ENCODE measurements at regions not wholly inside any gene's neighbourhood (a gene's known extent, or its start where the extent isn't known, plus 50 kb on each side); places are given as distances from the start of the nearest gene placed in this dataset.

GRCh38 chr9:23215688-23216087 is 610.4 kb downstream of the ELAVL2 start:
- DNase-seq = no peak
- Histone ChIP-seq H3K4me3 (ENCODE audit: low read length) (no peak overlapping the region), H3K27ac (ENCODE audit: low read length) (no peak overlapping the region), H3K27me3 (ENCODE audit: control insufficient read depth, insufficient read depth, low read length) (no peaks in the 10 kb centered on the region), H3K36me3 (ENCODE audit: control insufficient read depth, insufficient read depth, low read length) (no peaks in the 10 kb centered on the region), H3K9me3 (ENCODE audit: control insufficient read depth, low read depth, low read length) (no peaks in the 10 kb centered on the region), H3K4me1 (ENCODE audit: control insufficient read depth, insufficient read depth, low read length) (no peaks in the 10 kb centered on the region)
- 59% methylated on average over 4 of the region's 5 CpGs for WGBS (ENCODE audit: insufficient coverage, low lambda C conversion rate)

GRCh38 chr9:23219471-23219870 is 606.6 kb downstream of the ELAVL2 start:
- WGBS (ENCODE audit: insufficient coverage, low lambda C conversion rate) = no CpG with 5 or more reads among the region's 13 CpGs

GRCh38 chr9:23220171-23220570 is 605.9 kb downstream of the ELAVL2 start:
- Histone ChIP-seq H3K4me1 (ENCODE audit: control insufficient read depth, insufficient read depth, low read length) (no peaks in the 10 kb centered on the region), H3K9me3 (ENCODE audit: control insufficient read depth, low read depth, low read length) (no peaks in the 10 kb centered on the region), H3K36me3 (ENCODE audit: control insufficient read depth, insufficient read depth, low read length) (no peaks in the 10 kb centered on the region), H3K27ac (ENCODE audit: low read length) (no peak overlapping the region), H3K27me3 (ENCODE audit: control insufficient read depth, insufficient read depth, low read length) (no peaks in the 10 kb centered on the region), H3K4me3 (ENCODE audit: low read length) (no peak overlapping the region)
- no peak for DNase-seq
- WGBS (ENCODE audit: insufficient coverage, low lambda C conversion rate) = 60% methylated on average over 1 of the region's 2 CpGs

More at GRCh38 chr9:23219471-23219870, 606.6 kb downstream of the ELAVL2 start:
- Histone ChIP-seq H3K9me3 (ENCODE audit: control insufficient read depth, low read depth, low read length) (no peaks in the 10 kb centered on the region), H3K4me1 (ENCODE audit: control insufficient read depth, insufficient read depth, low read length) (no peaks in the 10 kb centered on the region), H3K4me3 (ENCODE audit: low read length) (no peak overlapping the region), H3K27ac (ENCODE audit: low read length) (no peak overlapping the region), H3K27me3 (ENCODE audit: control insufficient read depth, insufficient read depth, low read length) (no peaks in the 10 kb centered on the region), H3K36me3 (ENCODE audit: control insufficient read depth, insufficient read depth, low read length) (no peaks in the 10 kb centered on the region)
- DNase-seq = no peak

- no peaks in the 10 kb centered on the region for H3K27me3 ChIP-seq (ENCODE audit: control insufficient read depth, insufficient read depth, low read length)
- 80% methylated on average over 1 of the region's 3 CpGs for WGBS (ENCODE audit: insufficient coverage, low lambda C conversion rate)
- H3K9me3 ChIP-seq (ENCODE audit: control insufficient read depth, low read depth, low read length) = no peaks in the 10 kb centered on the region
- no peaks in the 10 kb centered on the region for H3K36me3 ChIP-seq (ENCODE audit: control insufficient read depth, insufficient read depth, low read length)
- no peak overlapping the region for H3K4me3 ChIP-seq (ENCODE audit: low read length)
- H3K27ac ChIP-seq (ENCODE audit: low read length) = no peak overlapping the region
- DNase-seq = no peak
- no peaks in the 10 kb centered on the region for H3K4me1 ChIP-seq (ENCODE audit: control insufficient read depth, insufficient read depth, low read length)
Measured at GRCh38 chr9:23220957-23221356, 605.1 kb downstream of the ELAVL2 start.

GRCh38 chr9:23229890-23230317 is 596.1 kb downstream of the ELAVL2 start:
- no peak overlapping the region for H3K4me3 ChIP-seq (ENCODE audit: low read length)
- WGBS (ENCODE audit: insufficient coverage, low lambda C conversion rate) = 20% methylated on average over 1 of the region's 6 CpGs
- H3K9me3 ChIP-seq (ENCODE audit: control insufficient read depth, low read depth, low read length) = no peaks in the 10 kb centered on the region

GRCh38 chr9:23232831-23233230 is 593.2 kb downstream of the ELAVL2 start:
- Histone ChIP-seq H3K4me3 (ENCODE audit: low read length) (no peak overlapping the region), H3K36me3 (ENCODE audit: control insufficient read depth, insufficient read depth, low read length) (no peaks in the 10 kb centered on the region), H3K27ac (ENCODE audit: low read length) (no peak overlapping the region), H3K27me3 (ENCODE audit: control insufficient read depth, insufficient read depth, low read length) (no peaks in the 10 kb centered on the region), H3K9me3 (ENCODE audit: control insufficient read depth, low read depth, low read length) (no peaks in the 10 kb centered on the region), H3K4me1 (ENCODE audit: control insufficient read depth, insufficient read depth, low read length) (no peaks in the 10 kb centered on the region)
- DNase-seq = no peak
- no CpG with 5 or more reads among the region's 2 CpGs for WGBS (ENCODE audit: insufficient coverage, low lambda C conversion rate)

More at GRCh38 chr9:23229890-23230317, 596.1 kb downstream of the ELAVL2 start:
- no peak overlapping the region for H3K27ac ChIP-seq (ENCODE audit: low read length)
- no peaks in the 10 kb centered on the region for H3K4me1 ChIP-seq (ENCODE audit: control insufficient read depth, insufficient read depth, low read length)
- no peaks in the 10 kb centered on the region for H3K27me3 ChIP-seq (ENCODE audit: control insufficient read depth, insufficient read depth, low read length)
- no peak for DNase-seq
- H3K36me3 ChIP-seq (ENCODE audit: control insufficient read depth, insufficient read depth, low read length) = no peaks in the 10 kb centered on the region

- WGBS (ENCODE audit: insufficient coverage, low lambda C conversion rate) = no CpG with 5 or more reads among the region's 1 CpG
- no peaks in the 10 kb centered on the region for H3K36me3 ChIP-seq (ENCODE audit: control insufficient read depth, insufficient read depth, low read length)
- H3K4me1 ChIP-seq (ENCODE audit: control insufficient read depth, insufficient read depth, low read length) = no peaks in the 10 kb centered on the region
- H3K27ac ChIP-seq (ENCODE audit: low read length) = no peak overlapping the region
- no peaks in the 10 kb centered on the region for H3K27me3 ChIP-seq (ENCODE audit: control insufficient read depth, insufficient read depth, low read length)
- no peak overlapping the region for H3K4me3 ChIP-seq (ENCODE audit: low read length)
- DNase-seq = no peak
- H3K9me3 ChIP-seq (ENCODE audit: control insufficient read depth, low read depth, low read length) = no peaks in the 10 kb centered on the region
Measured at GRCh38 chr9:23243523-23243922, 582.5 kb downstream of the ELAVL2 start.

- no peak overlapping the region for H3K27ac ChIP-seq (ENCODE audit: low read length)
- no peaks in the 10 kb centered on the region for H3K27me3 ChIP-seq (ENCODE audit: control insufficient read depth, insufficient read depth, low read length)
- DNase-seq = no peak
- no peaks in the 10 kb centered on the region for H3K9me3 ChIP-seq (ENCODE audit: control insufficient read depth, low read depth, low read length)
- no peaks in the 10 kb centered on the region for H3K36me3 ChIP-seq (ENCODE audit: control insufficient read depth, insufficient read depth, low read length)
- no peak overlapping the region for H3K4me3 ChIP-seq (ENCODE audit: low read length)
- no peaks in the 10 kb centered on the region for H3K4me1 ChIP-seq (ENCODE audit: control insufficient read depth, insufficient read depth, low read length)
Measured at GRCh38 chr9:23245067-23245466, 581.0 kb downstream of the ELAVL2 start.

GRCh38 chr9:23254404-23255184 is 571.4 kb downstream of the ELAVL2 start:
- Histone ChIP-seq H3K27ac (ENCODE audit: low read length) (no peak overlapping the region), H3K4me1 (ENCODE audit: control insufficient read depth, insufficient read depth, low read length) (no peaks in the 10 kb centered on the region), H3K36me3 (ENCODE audit: control insufficient read depth, insufficient read depth, low read length) (no peaks in the 10 kb centered on the region), H3K9me3 (ENCODE audit: control insufficient read depth, low read depth, low read length) (no peaks in the 10 kb centered on the region), H3K27me3 (ENCODE audit: control insufficient read depth, insufficient read depth, low read length) (no peaks in the 10 kb centered on the region), H3K4me3 (ENCODE audit: low read length) (no peak overlapping the region)
- DNase-seq = no peak
- 69% methylated on average over 5 of the region's 9 CpGs for WGBS (ENCODE audit: insufficient coverage, low lambda C conversion rate)

- H3K9me3 ChIP-seq (ENCODE audit: control insufficient read depth, low read depth, low read length) = no peaks in the 10 kb centered on the region
- no peak overlapping the region for H3K27ac ChIP-seq (ENCODE audit: low read length)
- no peaks in the 10 kb centered on the region for H3K4me1 ChIP-seq (ENCODE audit: control insufficient read depth, insufficient read depth, low read length)
- H3K27me3 ChIP-seq (ENCODE audit: control insufficient read depth, insufficient read depth, low read length) = no peaks in the 10 kb centered on the region
- WGBS (ENCODE audit: insufficient coverage, low lambda C conversion rate) = no CpG with 5 or more reads among the region's 3 CpGs
- H3K4me3 ChIP-seq (ENCODE audit: low read length) = no peak overlapping the region
- H3K36me3 ChIP-seq (ENCODE audit: control insufficient read depth, insufficient read depth, low read length) = no peaks in the 10 kb centered on the region
- no peak for DNase-seq
Measured at GRCh38 chr9:23255346-23255745, 570.7 kb downstream of the ELAVL2 start.

GRCh38 chr9:23258569-23258968 is 567.5 kb downstream of the ELAVL2 start:
- DNase-seq = no peak
- no peaks in the 10 kb centered on the region for H3K27me3 ChIP-seq (ENCODE audit: control insufficient read depth, insufficient read depth, low read length)
- H3K27ac ChIP-seq (ENCODE audit: low read length) = no peak overlapping the region
- no CpG with 5 or more reads among the region's 1 CpG for WGBS (ENCODE audit: insufficient coverage, low lambda C conversion rate)
- H3K4me1 ChIP-seq (ENCODE audit: control insufficient read depth, insufficient read depth, low read length) = no peaks in the 10 kb centered on the region
- H3K4me3 ChIP-seq (ENCODE audit: low read length) = no peak overlapping the region
- H3K9me3 ChIP-seq (ENCODE audit: control insufficient read depth, low read depth, low read length) = no peaks in the 10 kb centered on the region
- H3K36me3 ChIP-seq (ENCODE audit: control insufficient read depth, insufficient read depth, low read length) = no peaks in the 10 kb centered on the region

Data from large intestine (tissue), 3 donors.